ENCODE measurements at regions not wholly inside any gene's neighbourhood (a gene's known extent, or its start where the extent isn't known, plus 50 kb on each side); places are given as distances from the start of the nearest gene placed in this dataset.

DNA sequence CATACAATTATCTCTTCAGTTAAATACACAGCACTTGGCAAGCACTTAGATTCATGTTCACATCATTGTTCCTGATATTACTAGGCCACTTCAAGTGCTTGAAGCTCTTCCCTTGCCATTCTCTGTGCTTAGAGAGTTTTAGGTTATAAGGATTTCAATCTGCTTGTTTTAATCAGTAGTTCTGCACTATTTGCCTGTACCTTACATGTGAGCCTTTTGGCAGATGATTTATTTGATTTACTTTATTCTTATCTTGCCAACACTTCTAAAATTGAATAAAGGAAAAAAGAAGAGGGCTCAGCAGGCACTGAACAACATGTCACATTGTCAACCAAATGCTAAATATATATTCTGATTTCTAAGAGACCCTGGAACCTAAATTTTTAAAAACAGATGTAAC, 363.8 kb upstream of the USP15 start:
- DNase-seq (ENCODE audit: low spot score), result no peak

DNA sequence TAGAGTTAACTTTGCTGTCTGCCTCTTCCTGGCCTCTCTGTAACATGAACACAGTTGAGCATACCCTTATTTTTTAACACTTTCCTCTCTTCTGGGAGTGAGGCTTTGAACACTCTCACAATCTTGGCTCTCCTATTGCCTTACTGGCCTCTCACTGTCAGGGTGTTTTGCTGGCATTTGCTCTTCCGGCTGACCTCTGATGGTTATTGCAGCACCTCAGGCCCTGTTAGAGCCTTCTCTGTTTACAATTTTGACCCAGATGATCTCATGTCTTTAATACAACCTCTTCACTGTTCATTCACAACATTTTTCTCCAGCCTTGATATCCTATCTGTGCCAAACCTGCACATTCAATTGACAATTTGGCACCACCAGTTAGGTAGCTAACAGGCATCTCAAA, 357.8 kb upstream of the USP15 start:
- DNase-seq (ENCODE audit: low spot score), result no peak

DNA sequence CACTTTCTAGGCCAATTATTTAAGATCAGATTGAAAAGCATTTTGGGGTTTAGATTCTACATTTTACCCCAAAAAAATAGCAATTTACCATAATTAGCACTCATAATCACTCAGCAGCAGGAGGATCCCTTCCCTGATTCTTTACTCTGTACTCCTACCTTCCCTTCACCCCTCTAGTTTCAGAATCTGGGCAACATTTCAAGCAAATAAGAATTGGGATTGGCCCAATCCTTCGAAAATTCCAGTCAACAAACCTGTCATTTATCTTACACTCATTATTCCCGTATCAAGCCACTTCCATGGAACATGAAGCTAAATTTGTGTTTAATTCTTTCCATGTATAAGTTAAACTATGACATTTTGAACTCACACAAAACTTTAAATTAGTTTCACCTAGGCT, 349.1 kb upstream of the USP15 start:
- DNase-seq (ENCODE audit: low spot score), result no peak

DNA sequence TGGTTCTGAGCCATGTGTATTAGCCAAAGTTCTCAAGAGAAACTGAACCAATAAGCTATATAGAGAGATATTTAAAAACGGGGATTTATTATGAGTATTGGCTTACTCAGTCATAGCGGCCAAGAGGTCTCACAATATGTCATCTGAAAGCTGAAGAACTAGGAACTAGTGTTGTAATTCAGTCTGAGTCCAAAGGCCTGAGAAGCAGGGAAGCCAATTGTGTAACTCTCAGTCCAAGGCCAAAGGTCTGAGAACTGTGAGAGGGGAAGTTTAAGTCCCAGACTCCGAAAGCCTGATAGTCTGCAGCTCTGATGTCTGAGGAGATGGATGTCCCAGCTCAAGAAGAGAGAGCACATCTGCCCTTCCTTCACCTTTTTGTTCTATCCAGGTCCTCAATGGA, 344.8 kb upstream of the USP15 start:
- DNase-seq (ENCODE audit: low spot score), result no peak

DNA sequence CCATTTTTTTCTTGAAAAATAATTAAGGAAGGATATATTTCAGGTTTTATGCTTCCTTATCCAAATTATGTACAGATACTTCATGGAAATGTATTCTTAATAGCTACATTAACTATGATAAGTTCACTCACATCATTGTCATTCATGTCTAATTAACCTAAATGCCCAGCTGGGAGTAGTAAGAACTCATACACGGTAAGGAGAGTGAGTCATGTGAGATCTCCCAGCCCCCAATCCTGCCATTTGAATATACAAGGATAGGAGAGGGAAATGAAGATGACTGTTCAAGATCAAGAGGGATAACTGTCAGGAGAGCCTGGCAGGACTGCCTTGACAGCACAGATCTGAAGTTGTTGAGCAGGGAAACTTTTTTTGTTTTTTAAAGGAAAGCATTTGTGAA, 343.4 kb upstream of the USP15 start:
- no peak for DNase-seq (ENCODE audit: low spot score)

DNA sequence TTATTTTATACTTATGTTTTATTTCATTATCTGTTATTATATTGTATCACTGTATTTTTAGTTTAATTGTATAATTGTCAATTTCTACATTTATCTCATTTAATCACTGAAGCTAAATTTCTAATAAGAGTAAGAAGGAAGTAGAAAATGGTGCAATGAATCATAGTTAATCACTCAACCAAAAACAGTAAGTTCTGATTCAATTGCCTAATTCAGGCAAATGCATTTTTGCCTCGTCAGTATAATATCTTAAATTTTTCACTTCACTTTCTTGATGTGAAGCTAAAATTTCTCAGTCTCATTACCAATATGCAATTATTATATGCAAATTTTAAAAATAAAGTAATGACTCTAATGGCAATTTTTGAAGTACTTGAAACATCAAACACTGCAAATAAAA, 340.5 kb upstream of the USP15 start:
- DNase-seq (ENCODE audit: low spot score), result no peak

DNA sequence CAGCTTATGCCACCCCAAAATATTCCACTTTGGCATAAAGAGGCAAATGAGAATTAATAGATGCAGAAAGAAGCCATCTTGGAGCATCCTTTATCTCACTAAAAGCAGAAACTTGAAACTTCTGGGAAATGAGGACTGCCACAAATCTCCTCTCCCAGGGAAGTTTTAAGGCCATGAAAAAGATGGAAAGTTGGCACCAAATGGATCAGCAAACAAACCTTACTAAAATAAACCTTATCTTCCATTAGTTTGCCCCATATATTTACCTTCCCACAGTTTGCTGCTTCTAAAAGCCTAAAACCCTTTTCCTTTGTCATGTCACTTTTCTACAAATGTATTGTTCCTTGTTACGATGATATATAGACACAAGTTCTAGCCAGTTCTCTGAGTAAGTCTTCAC, 340.0 kb upstream of the USP15 start:
- no peak for DNase-seq (ENCODE audit: low spot score)

DNA sequence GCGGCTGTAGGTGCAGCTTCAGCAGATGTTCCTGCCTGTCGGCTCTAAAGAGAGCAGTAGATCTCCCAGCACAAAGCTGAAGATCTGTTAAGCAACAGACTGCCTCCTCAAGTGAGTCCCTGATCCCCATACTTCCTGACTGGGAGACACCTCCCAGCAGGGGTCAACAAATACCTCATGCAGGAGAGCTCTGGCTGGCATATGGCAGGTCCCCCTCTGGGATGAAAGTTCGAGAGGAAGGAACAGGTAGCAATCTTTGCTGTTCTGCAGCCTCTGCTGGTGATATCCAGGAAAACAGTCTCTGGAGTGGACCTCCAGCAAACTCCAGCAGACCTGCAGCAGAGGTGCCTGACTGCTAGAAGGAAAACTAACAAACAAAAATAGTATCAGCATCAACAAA, 337.1 kb upstream of the USP15 start:
- no peak for DNase-seq (ENCODE audit: low spot score)

DNA sequence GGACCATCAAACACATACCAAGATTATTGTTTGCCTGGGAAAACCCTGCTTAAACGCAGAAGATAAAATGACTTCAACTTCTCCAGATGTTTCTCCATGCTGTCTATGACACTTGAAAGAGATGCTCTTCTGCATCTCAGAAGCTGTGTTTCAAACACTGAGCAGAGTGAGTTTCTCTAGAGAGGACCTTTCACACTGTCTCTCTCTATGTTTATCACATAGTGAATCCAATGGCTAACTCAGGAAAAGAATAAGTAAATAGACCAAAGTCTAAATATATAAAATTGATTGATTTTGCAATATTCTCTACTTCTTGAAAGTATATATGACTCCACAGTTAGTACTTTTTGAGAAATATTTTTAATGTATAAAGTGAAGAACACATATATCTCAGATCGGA, 325.6 kb upstream of the USP15 start:
- DNase-seq (ENCODE audit: low spot score), result no peak

DNA sequence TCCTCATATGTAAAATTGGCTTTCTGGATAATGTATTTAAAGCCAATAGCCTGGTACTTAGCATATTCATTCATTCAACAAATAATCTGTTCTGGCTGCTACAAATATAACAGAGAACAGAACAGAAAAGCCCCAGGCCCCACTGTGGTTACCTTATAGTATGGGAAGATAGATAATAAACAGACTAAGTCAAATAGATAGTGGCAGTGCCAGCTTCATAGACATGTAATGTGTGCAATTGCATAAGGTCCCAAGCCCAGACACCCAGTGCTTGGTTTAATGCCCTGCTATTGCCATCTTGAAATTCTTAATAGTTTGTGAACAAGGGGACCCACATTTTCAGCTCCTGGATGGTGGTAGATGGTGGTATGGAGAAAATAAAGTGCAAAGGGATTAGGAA, 320.2 kb upstream of the USP15 start:
- no peak for DNase-seq (ENCODE audit: low spot score)

DNA sequence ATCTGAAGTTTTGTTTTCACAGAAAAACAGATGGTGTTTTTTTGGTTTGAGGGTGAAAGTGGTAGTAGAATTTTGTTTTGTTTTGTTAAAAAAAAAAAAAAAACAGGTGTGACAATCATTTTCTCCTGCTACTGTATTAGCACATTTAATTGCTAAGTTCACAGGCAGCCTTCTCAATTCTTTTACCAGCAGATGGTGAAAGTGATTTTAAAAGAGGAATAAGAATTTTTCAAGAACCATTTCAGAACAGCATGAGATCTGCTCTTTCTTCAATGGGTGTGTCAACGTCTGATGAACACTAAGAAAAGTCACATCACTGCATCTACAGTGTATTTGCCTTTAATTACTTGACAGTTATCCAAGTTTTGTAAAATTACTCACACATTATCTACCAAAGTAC, 303.7 kb upstream of the USP15 start:
- DNase-seq (ENCODE audit: low spot score), result no peak

DNA sequence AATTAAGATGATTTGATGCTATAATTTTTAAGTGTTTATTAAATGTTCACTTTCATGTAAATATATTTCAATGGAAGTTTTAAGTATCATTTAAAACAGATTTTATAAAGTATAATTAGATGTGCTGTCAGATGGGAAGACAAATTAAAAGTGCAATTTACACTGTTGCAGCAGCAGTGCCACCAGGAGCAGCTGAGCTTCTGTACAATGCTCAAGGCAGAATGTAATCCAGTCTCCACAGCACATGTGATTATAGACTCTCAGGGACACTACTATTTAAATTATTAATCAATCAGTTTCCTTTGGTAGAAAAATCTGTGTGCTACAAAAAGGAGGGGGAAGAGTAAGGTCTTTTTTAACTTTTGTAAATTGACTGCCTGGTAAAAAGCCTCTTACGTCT, 285.7 kb upstream of the USP15 start:
- no peak for DNase-seq (ENCODE audit: low spot score)

DNA sequence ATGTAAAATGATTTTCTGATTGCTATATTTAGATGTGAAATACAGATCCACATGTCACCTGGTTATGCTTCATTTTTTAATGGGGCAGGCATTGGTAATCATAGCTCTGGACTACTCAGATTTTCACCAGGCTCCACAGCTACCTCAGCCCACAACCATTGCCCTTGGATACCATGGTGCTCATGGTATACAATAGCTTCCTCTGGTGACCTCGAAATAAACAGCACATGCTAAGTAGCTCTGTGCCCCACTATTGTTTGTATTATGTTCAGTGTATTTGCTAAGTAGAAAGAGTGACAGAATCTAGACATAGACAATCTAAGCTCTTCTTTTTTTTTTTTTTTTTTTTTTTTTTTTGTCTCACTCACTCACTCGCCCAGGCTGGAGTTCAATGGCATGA, 274.4 kb upstream of the USP15 start:
- DNase-seq (ENCODE audit: low spot score), result no peak

DNA sequence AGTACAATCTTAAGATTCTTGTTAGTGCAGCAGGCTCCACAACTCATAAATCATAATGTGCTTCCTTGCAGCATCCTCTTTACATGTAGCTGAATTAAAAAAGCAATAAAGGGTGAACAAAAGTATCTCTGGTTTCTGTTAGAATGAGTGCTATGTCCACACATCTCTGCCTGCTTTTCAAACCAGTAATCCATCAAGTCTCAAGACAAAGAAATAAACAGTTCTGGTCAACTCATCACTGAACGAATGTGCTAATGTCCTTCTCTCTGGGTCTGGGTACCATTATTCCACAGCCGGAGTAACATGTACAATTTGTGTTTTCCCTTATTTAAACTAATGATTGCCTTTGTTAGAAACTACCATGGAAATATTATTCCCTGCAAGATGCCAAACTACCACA, 273.0 kb upstream of the USP15 start:
- DNase-seq (ENCODE audit: low spot score), result no peak

DNA sequence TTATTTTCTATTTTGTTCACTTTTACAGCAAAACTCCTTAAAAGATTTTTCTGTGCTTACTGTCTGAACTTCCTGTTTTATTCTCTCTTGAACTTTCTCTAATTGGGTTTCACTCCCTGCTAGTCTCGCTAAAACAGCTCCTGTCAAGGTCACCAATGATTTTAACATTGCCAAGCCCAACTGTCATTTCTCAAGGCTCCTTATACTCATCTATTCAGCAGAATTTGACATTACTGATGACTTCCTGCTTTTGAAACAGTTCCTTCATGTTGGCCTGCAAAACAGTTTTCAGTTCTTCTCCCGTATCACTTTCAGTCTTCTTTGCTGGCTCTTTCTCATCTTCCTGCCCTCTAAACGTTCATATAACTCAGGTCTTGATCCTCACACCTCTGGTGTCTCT, 268.5 kb upstream of the USP15 start:
- no peak for DNase-seq (ENCODE audit: low spot score)

DNA sequence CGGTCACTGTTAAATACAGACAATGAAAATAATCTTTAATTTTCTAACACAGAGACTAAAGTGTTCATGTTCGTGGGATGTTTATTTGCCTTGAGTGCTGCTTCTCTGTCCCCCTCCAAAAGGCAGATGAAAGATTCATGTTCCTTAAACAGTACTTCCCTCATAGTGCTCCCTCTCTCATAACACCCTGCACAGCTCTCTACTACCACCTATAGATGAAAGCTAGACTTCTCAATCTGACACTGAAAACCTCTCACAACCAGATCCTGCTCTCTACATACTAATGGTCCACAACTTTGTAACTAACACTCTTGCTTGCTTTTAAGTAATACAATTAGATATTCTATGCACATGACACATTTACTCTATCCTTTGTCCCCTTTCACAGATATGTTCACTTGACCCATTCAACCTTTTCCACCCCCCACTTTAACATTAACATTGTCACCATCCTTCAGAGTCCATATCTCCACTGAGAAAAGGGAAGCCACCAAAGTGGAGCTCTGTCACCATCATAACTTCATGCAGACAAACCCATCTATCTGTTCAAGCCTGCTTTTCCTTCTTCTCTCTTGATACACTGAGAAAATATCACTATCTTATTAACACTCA, 266.4 kb upstream of the USP15 start:
- peak; percentile 28 for DNase-seq (ENCODE audit: low spot score)

DNA sequence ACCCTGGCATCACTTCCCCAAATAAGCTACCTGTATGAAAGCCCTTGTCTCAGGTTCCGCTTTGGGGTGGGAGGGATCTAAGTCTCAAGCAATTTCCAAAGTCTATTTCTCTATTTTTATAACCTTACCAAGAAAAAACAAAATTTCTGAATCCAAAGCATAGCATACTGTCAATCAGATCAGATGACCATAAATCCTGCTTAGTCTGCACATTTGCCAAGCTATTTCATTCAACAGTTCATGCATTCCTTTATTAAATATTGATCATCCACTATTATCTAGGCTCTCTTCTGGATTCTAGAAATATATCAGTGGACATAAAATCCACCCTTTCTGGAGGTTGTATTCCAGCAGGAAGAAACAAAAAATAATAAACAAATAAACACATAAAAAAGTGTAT, 263.5 kb upstream of the USP15 start:
- DNase-seq (ENCODE audit: low spot score), result no peak

DNA sequence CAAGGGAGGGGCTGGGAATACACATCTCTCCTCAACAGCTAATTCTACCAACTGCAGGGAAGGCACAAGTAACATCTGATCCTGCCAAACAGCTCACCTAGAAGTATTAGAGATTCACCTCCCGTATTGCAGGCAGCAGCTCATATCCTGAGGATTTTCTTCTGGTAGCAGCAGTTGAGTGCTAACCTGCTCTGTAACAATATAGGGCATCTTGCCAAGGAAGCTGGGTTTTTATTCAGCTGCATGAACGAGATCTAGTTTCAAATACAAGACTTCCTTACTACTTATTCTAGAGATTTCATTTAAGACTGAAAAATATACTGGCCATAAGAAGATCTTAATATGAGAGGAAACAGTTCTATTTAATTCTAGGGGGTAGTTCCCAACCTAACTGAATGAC, 261.4 kb upstream of the USP15 start:
- DNase-seq (ENCODE audit: low spot score), result no peak

DNA sequence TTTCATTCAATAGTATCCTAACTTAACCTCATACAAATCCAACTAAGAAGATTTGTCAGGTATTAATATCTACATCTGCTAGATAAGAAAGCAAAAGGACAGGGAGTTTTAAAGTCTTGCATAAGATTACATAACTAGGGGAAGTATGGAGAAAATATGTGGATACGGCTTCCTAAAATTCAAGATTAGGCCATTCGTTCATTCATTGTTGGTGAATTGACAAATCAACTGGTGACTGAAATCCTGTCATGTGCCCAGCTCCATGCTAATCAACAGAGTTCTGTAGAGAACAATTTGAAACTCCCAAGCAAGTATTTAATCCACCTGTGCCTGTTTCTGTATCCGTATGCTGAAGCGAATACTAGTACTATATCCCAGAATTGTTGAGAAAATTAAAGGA, 260.9 kb upstream of the USP15 start:
- no peak for DNase-seq (ENCODE audit: low spot score)

DNA sequence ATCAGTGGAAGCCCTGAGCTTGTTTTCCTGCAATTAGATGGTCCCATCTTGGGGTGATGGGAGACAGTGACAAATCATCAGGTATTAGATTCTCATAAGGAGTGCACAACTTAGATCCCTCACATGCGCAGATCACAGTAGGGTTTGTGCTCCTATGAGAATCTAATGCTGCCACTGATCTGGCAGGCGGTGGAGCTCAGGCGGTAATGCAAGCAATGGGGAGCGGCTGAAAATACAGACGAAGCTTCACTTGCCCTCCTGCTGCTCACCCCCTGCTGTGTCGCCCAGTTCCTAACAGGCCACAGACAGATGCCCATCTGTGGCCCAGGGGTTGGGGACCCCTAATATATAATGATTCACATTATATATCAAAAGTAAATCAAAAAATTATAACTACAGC, 258.8 kb upstream of the USP15 start:
- no peak for DNase-seq (ENCODE audit: low spot score)

DNA sequence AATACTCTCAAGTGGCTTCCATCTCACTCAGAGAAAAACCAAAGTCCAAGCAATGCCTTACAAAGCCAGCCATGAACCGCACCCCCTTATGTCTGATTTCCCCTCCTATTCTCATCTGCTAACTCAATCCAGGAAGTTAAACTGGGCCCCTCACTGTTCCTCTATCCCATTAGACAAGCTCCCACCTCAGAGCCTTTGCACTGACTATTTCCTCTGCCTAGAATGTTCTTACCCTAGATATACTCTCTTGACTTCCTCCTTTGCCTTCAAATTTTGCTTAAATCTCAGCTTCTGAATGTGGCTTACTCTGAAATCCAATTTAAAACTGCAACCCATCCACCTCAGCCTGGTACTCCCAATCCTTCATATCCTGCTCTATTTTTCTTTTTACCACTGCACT, 257.0 kb upstream of the USP15 start:
- no peak for DNase-seq (ENCODE audit: low spot score)

DNA sequence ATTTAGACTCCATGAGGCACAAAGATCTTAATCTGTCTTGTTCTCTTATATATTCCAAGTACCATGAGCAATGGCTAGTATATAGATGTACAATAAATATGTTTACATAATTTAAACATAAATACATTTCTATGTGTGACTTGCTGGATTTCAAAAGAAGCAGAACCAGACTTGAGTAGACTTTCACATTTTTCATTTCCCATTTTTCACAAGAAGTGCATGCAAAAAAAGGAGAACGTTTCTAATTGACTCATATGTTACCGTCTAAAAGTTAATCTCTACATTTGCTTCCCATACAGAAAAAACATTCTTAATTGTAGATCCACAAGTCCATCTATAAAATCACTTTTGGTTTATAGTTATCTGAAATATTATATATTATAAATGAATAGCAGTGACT, 256.5 kb upstream of the USP15 start:
- no peak for DNase-seq (ENCODE audit: low spot score)

DNA sequence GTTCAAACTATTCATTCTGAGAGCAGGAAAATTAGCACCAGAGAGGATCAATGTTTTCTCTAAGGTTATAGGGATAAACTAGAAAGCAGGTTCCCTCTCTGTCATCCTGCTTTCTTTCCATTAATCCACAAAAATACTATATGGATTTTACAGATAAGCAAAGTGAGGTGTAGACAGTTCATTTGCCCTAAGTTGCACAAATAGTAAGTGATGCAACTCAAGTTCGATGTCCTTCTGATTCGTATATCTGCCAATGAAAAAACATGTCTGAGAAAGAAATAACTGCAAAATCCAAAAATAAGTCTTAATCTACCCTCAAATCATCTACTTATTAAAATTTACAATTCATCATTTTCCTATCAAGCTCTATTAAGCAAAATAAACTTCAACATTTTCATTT, 254.6 kb upstream of the USP15 start:
- no peak for DNase-seq (ENCODE audit: low spot score)

DNA sequence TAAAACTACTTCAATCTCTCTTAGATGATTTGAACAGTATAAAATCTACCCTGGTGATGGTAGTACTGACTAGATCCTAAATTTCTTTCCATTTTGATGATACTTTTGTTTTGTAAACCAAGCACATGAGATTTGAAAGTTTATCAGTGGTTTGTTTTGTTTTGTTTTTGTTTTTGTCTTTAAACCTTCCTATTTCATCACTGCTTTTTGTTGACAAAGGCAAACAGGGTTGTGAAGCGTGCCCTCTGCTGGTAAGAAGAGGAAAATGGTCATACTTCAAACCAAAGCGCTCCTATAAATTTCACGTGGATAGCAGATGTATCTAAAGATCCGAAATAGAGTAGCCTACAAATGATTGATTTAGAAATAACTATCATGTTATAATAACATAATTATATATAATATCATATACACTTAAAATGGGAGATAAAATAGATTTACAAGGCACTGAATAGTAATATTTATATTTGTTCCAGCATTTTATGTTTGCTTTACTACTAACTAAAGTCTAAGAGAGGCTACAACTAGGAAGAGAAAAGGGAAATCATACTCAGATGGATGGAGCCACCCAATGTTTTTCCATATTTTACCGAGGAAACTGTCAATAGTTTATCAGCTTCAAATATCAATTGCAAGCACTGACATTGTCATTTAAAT, 254.0 kb upstream of the USP15 start:
- DNase-seq (ENCODE audit: low spot score), result peak; percentile 60

DNA sequence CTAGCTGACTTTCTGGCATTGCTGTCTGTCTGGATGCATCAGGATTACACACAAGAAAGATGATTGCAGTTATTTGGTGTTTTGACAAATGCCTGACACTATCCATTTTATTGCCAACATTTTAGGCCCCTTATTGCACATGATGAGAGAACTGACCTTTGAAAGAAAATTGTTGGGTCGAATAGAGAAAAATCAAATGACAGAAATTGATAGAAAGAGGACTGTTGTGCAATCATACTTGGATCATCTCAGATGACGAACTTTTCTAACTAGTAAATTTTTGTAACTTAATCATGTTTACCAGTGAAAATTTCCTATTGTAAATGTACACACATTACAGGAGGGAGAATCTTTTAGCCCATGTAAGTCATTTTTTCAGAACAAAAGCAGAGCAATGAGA, 251.5 kb upstream of the USP15 start:
- DNase-seq (ENCODE audit: low spot score), result no peak

Data from GM03348 (cell line).